Head of caudate nucleus (tissue), 42 donors: ENCODE measurements at regions not wholly inside any gene's neighbourhood (a gene's known extent, or its start where the extent isn't known, plus 50 kb on each side); places are given as distances from the start of the nearest gene placed in this dataset.
"Not testable (repeated sequence)": the region's sequence is repeated elsewhere in the genome, so short reads cannot be mapped to it uniquely, and the experiment has no call there.

Source experiments
- DNase-seq, 42 donors: peaks; one replicate each; pipeline versions ENCODE4 v3.0.0 to v3.0.0-alpha.2; 2020 to 2021; ENCODE audit warnings: mixed read lengths in 7 of 42
- intact Hi-C: fragments of 100-400 bp; cut with DNase I; formaldehyde crosslinking; loops from one replicate; pipeline ENCODE4 v1.15.0; 2022

- intact Hi-C loops, DNase-seq: not testable (repeated sequence)
Measured at GRCh38 chr2:126989064-126989463, 90.4 kb downstream of the TEX51 start.

DNA sequence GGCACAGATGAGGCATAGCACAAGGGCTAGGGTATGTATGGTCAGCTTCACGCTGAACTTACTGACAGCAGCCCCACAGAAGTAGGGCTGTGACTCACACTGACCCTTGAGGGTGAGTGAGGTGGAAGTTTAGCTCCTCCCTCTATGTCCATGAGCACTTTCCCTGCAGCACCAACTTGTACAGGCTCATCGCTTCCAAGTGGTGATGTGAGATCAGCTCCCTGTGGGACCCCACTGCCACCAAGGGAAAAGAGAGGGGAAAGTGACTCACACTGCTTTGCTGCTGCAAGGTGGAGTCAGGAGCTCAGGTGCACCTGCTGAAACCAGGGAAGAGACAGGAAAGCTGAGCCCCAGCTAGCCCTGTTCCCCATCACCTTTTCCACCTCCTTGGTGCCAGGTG, 91.5 kb downstream of the TEX51 start:
- DNase-seq: no peak
- intact Hi-C loops: no loop called here

DNA sequence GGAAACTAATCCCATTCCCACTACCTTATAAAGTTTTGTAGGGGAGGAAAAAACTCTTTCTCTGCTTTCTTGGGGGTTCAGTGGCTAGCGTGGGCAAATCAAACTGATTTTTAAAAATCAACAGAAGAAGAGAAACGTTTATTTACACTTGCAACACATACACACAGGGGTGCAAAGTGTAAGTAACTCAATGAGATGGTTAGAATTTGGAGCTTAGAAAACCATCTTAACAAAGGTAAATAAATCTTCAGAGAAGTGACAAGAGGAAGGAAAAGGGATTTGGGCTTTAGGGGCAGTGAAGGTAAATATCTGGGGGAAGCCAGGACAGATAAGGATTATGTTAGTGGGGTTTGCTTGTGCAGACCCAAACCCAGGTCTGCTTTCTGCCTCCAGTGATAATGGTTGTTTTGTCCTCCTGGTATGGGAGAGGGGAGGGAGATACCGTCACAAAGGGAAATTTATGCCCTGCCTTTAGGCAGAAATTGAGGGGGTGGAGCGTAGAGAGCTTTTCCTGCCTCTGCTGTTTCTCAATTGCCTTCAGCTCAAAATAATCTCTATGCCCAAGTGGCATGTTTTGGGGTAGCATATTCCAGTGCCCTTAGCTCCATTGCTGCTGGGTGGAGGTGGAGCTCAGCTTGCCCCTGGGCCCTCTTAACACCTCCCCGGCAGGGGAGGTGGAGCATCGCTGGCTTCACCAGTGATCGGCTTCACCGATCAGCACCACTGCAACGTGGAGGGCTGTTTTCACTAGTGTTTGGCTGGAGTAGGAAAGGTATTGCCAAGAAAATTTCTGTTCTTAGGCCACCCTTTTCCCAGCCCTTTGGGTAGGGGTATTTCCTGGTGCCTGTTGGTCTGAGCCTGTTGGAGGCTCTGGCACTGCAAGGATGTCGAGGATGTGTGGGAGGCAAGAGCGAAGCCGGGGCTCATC, 92.2 kb downstream of the TEX51 start:
- no peak for DNase-seq
- intact Hi-C loops: no loop called here

DNA sequence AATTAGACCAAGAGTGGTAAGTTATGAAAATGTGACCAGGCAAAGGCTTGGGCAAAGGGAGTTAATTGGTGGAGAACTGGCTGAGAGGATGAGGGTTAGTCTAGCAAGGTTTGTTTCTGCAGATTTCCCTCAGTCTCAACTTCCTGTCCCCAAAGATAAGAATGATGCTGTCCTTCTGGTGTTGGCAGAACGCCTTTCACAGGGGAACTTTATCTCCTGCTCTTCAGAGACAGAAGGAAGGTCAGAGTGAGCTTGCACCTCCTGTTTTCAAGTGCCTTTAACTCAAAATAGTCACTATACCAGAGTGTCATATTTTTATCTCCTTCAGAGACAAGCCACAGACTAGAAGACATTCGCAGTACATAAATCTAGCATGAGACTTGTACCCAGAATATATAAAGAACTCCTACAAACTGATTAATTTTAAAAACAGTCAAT, 95.7 kb downstream of the TEX51 start:
- intact Hi-C loops: no loop called here
- no peak for DNase-seq

DNA sequence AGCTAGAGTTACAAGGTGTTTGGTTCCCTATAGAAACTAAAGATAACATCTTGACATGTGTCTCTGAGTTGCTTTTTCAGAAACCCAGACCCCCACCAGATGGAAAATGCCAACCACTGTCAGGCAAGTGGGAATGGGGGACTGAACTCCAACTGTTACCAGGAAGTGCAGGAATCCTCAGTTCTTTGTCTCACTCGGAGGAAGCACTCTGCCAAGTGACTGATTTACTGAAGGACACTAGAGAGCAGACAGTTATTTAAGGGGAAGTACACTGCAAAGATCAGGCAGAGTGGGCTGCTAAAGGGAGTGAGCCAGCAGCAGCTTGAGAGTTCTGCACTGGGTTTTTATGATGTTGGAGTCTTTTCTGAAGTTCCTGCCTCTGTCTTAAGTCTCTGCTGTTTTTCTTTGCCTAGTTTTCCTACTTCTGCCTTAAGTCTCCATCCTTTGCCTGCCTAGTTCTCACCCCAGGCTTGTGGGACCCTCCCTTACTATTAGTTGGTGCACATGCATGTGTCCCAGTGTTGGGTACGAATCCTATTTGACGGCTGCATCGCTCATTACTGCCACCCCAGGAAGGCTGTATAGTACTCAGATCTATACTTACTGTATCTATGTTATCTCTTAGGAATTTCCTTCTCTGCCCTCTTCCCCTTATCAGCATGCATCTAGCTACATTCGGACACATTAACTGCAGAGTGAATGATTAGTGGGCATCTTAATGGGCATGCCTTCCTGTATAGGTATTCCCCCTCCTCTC, 97.1 kb downstream of the TEX51 start:
- DNase-seq: no peak
- intact Hi-C loops: no loop called here

DNA sequence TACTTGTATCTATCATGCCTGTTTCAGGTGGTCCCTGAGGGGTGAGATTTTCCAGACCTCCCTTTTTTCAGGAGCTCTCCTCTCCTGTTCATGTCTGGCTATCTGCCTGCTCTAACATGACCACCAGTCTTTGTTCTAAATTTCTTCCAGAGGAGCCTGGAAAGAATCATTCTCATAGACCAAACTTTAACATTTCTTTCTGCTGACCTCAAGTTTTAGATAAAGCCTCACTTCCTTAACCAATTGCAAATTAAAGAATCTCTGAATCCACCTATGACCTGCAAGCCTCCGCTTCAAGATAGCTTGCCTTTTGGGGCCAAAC, 97.6 kb downstream of the TEX51 start:
- DNase-seq: no peak
- intact Hi-C loops: no loop called here
